Activated naive CD8-positive, alpha-beta T cell treated with anti-CD3 and anti-CD28 coated beads, Interleukin-2, amount 10 ng/mL, durations not matched to agents 7 days and 5 days (primary cell): ENCODE measurements at regions not wholly inside any gene's neighbourhood (a gene's known extent, or its start where the extent isn't known, plus 50 kb on each side); places are given as distances from the start of the nearest gene placed in this dataset.
"Not testable (repeated sequence)": the region's sequence is repeated elsewhere in the genome, so short reads cannot be mapped to it uniquely, and the experiment has no call there.

Experiments used
- ATAC-seq: fragments of 150-1000 bp; cut with Tn5 transposase; one replicate; pipeline ENCODE4 v1.10.0; 2021; ENCODE audit warnings: low read depth, moderate library complexity
- POLR2A ChIA-PET: fragments of 350-600 bp; sonication (Branson Sonifier 250); formaldehyde crosslinking; loops from one replicate; lab custom pipeline; 2021; ENCODE audit warnings: antibody characterized with exemption; lab: Charles Lee
- DNase-seq: peaks from one replicate; pipeline ENCODE4 v3.0.0; 2021
- H3K27ac Mint-ChIP-seq: one replicate; pipeline ENCODE4 v1.8.0; 2022; ENCODE audit warnings: mild to moderate bottlenecking, mixed read lengths
- H3K27me3 Mint-ChIP-seq: one replicate; pipeline ENCODE4 v1.8.0; 2022; ENCODE audit warnings: mild to moderate bottlenecking, moderate library complexity, mixed read lengths
- H3K36me3 Mint-ChIP-seq: one replicate; pipeline ENCODE4 v1.8.0; 2021; ENCODE audit warnings: mild to moderate bottlenecking, mixed read lengths
- H3K4me1 Mint-ChIP-seq: one replicate; pipeline ENCODE4 v1.8.0; 2021; ENCODE audit warnings: mixed read lengths
- H3K4me3 Mint-ChIP-seq: one replicate; pipeline ENCODE4 v1.8.0; 2022; ENCODE audit warnings: mild to moderate bottlenecking, moderate library complexity, mixed read lengths
- H3K9me3 Mint-ChIP-seq: one replicate; pipeline ENCODE4 v1.8.0; 2021; ENCODE audit warnings: mixed read lengths

GRCh38 chr13:44735806-44736205 lies 159.7 kb upstream of the TSC22D1 start:
- DNase-seq, result no peak
- POLR2A ChIA-PET, result no interaction called here
- Mint-ChIP-seq H3K9me3 (peaks cover 2% of the 10 kb centered on the region), H3K27me3 (peaks cover 6% of the 10 kb centered on the region), H3K4me1 (no peaks in the 10 kb centered on the region), H3K36me3 (no peaks in the 10 kb centered on the region), H3K27ac (no peak overlapping the region), H3K4me3 (no peak overlapping the region)
- ATAC-seq, result no peak

GRCh38 chr13:44734201-44734707 lies 158.1 kb upstream of the TSC22D1 start:
- peaks cover 6% of the 10 kb centered on the region for H3K27me3 Mint-ChIP-seq
- no peaks in the 10 kb centered on the region for H3K4me1 Mint-ChIP-seq
- H3K27ac Mint-ChIP-seq, result no peak overlapping the region
- ATAC-seq (no peak), DNase-seq (no peak)
- H3K4me3 Mint-ChIP-seq, result no peak overlapping the region
- H3K36me3 Mint-ChIP-seq, result no peaks in the 10 kb centered on the region
- peaks cover 2% of the 10 kb centered on the region for H3K9me3 Mint-ChIP-seq
- POLR2A ChIA-PET, result no interaction called here

- POLR2A ChIA-PET, result no interaction called here
- no peaks in the 10 kb centered on the region for H3K4me1 Mint-ChIP-seq
- no peak overlapping the region for H3K27ac Mint-ChIP-seq
- H3K27me3 Mint-ChIP-seq, result peaks cover 6% of the 10 kb centered on the region
- no peaks in the 10 kb centered on the region for H3K36me3 Mint-ChIP-seq
- DNase-seq, result no peak
- no peak overlapping the region for H3K4me3 Mint-ChIP-seq
- ATAC-seq, result no peak
- H3K9me3 Mint-ChIP-seq, result peaks cover 2% of the 10 kb centered on the region
These were observed 156.5 kb upstream of the TSC22D1 start for GRCh38 chr13:44732503-44733098.

GRCh38 chr13:44730851-44731250 lies 154.7 kb upstream of the TSC22D1 start:
- Mint-ChIP-seq H3K27ac (no peak overlapping the region), H3K4me3 (no peak overlapping the region), H3K4me1 (no peaks in the 10 kb centered on the region), H3K36me3 (no peaks in the 10 kb centered on the region), H3K27me3 (no peaks in the 10 kb centered on the region), H3K9me3 (peaks cover 2% of the 10 kb centered on the region)
- POLR2A ChIA-PET, result no interaction called here
- no peak for DNase-seq
- ATAC-seq, result no peak

- Mint-ChIP-seq H3K4me3 (no peak overlapping the region), H3K9me3 (peaks cover 2% of the 10 kb centered on the region), H3K36me3 (no peaks in the 10 kb centered on the region), H3K27me3 (no peaks in the 10 kb centered on the region), H3K4me1 (no peaks in the 10 kb centered on the region), H3K27ac (no peak overlapping the region)
- ATAC-seq (no peak), DNase-seq (no peak)
- POLR2A ChIA-PET, result no interaction called here
These were observed 154.0 kb upstream of the TSC22D1 start for GRCh38 chr13:44730099-44730498.

- H3K4me1 Mint-ChIP-seq, H3K36me3 Mint-ChIP-seq, ATAC-seq, H3K27ac Mint-ChIP-seq, POLR2A ChIA-PET, H3K9me3 Mint-ChIP-seq, DNase-seq, H3K4me3 Mint-ChIP-seq, H3K27me3 Mint-ChIP-seq: not testable (repeated sequence)
These were observed 151.5 kb upstream of the TSC22D1 start for GRCh38 chr13:44727591-44727990.

GRCh38 chr13:44726778-44727177 lies 150.6 kb upstream of the TSC22D1 start:
- no peak overlapping the region for H3K4me3 Mint-ChIP-seq
- no peaks in the 10 kb centered on the region for H3K27me3 Mint-ChIP-seq
- peaks cover 2% of the 10 kb centered on the region for H3K9me3 Mint-ChIP-seq
- no peaks in the 10 kb centered on the region for H3K36me3 Mint-ChIP-seq
- no peak for DNase-seq
- POLR2A ChIA-PET, result no interaction called here
- ATAC-seq, result no peak
- no peaks in the 10 kb centered on the region for H3K4me1 Mint-ChIP-seq
- H3K27ac Mint-ChIP-seq, result no peak overlapping the region

GRCh38 chr13:44726214-44726613 lies 150.1 kb upstream of the TSC22D1 start:
- no peaks in the 10 kb centered on the region for H3K27me3 Mint-ChIP-seq
- no peaks in the 10 kb centered on the region for H3K36me3 Mint-ChIP-seq
- ATAC-seq, result no peak
- no peak overlapping the region for H3K4me3 Mint-ChIP-seq
- POLR2A ChIA-PET, result no interaction called here
- H3K4me1 Mint-ChIP-seq, result no peaks in the 10 kb centered on the region
- H3K27ac Mint-ChIP-seq, result no peak overlapping the region
- no peaks in the 10 kb centered on the region for H3K9me3 Mint-ChIP-seq
- no peak for DNase-seq

- Mint-ChIP-seq H3K36me3 (no peaks in the 10 kb centered on the region), H3K27me3 (no peaks in the 10 kb centered on the region), H3K9me3 (no peaks in the 10 kb centered on the region), H3K4me1 (no peaks in the 10 kb centered on the region), H3K27ac (no peak overlapping the region), H3K4me3 (no peak overlapping the region)
- POLR2A ChIA-PET, result no interaction called here
- DNase-seq (no peak), ATAC-seq (no peak)
These were observed 143.9 kb upstream of the TSC22D1 start for GRCh38 chr13:44719857-44720671.

- Mint-ChIP-seq H3K36me3 (no peaks in the 10 kb centered on the region), H3K4me3 (no peak overlapping the region), H3K27me3 (no peaks in the 10 kb centered on the region), H3K9me3 (no peaks in the 10 kb centered on the region), H3K4me1 (no peaks in the 10 kb centered on the region), H3K27ac (no peak overlapping the region)
- POLR2A ChIA-PET, result no interaction called here
- DNase-seq (no peak), ATAC-seq (no peak)
These were observed 142.3 kb upstream of the TSC22D1 start for GRCh38 chr13:44718467-44718866.

- H3K4me3 Mint-ChIP-seq, result no peak overlapping the region
- no peak for ATAC-seq
- H3K36me3 Mint-ChIP-seq, result no peaks in the 10 kb centered on the region
- POLR2A ChIA-PET, result no interaction called here
- H3K4me1 Mint-ChIP-seq, result peaks cover 1% of the 10 kb centered on the region
- H3K27ac Mint-ChIP-seq, result no peak overlapping the region
- no peaks in the 10 kb centered on the region for H3K27me3 Mint-ChIP-seq
- DNase-seq, result no peak
- no peaks in the 10 kb centered on the region for H3K9me3 Mint-ChIP-seq
These were observed 139.4 kb upstream of the TSC22D1 start for GRCh38 chr13:44715287-44716230.

GRCh38 chr13:44713788-44714469 lies 137.8 kb upstream of the TSC22D1 start:
- H3K27me3 Mint-ChIP-seq, result peaks cover 2% of the 10 kb centered on the region
- no peak for ATAC-seq
- peaks cover 2% of the 10 kb centered on the region for H3K4me1 Mint-ChIP-seq
- POLR2A ChIA-PET, result no interaction called here
- no peak overlapping the region for H3K27ac Mint-ChIP-seq
- no peak for DNase-seq
- H3K9me3 Mint-ChIP-seq, result no peaks in the 10 kb centered on the region
- H3K4me3 Mint-ChIP-seq, result no peak overlapping the region
- H3K36me3 Mint-ChIP-seq, result no peaks in the 10 kb centered on the region

- no peak for DNase-seq
- Mint-ChIP-seq H3K27ac (no peak overlapping the region), H3K36me3 (no peaks in the 10 kb centered on the region), H3K27me3 (peaks cover 4% of the 10 kb centered on the region), H3K4me3 (no peak overlapping the region), H3K9me3 (peaks cover 1% of the 10 kb centered on the region), H3K4me1 (peaks cover 2% of the 10 kb centered on the region)
- ATAC-seq, result no peak
- POLR2A ChIA-PET, result no interaction called here
These were observed 135.6 kb upstream of the TSC22D1 start for GRCh38 chr13:44711706-44712105.
